Islet precursor cell (in vitro differentiated cells): ENCODE measurements at regions not wholly inside any gene's neighbourhood (a gene's known extent, or its start where the extent isn't known, plus 50 kb on each side); places are given as distances from the start of the nearest gene placed in this dataset.
A peak's percentile ranks its signal among the peaks of the same experiment; 100 is the strongest.

Experiments used
- DNase-seq: peaks from one replicate; pipeline ENCODE4 v3.0.0-alpha.2; 2018

- DNase-seq: no peak
Observed at GRCh38 chr2:45300026-45300750, 290.9 kb upstream of the SIX2 start.

DNA sequence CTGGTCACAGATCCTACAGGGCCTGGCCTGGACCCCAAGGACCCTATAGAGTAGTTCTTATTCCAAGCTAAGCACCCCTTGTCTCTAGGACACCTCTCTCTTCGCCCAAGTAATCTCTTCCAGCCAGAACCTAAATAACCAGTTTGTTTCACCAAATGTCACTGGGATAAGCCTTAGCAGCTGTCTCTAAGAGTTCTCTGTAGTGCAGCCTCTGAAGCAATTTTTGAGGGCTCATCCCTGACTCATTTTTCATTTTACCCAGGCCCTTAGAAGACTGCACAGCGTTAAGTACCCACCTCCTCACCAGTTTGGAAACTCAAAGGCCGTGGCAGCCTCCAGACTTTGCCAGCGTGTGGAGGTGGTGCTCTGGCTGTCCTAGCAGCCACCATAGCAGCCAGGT is 290.1 kb upstream of the SIX2 start:
- DNase-seq: no peak

DNA sequence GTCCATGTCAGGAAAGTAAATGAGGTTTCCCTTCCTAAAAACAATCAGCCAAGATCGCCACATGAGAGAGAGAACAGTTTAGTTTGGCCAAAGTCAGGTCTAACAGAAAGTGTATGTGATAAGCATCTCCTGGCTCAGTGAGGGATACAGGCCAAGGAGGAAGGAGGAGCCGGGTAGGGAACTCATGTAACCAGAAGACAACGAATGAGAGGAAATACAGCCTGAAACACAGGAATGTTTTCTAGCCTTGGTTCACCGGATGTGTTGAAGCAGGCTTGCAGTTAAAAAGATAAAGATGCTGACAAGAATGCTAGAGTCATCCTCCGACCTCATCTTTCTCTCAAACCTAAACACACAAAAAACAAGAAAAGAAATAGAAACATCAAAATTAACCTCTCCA is 283.9 kb upstream of the SIX2 start:
- DNase-seq: no peak

DNA sequence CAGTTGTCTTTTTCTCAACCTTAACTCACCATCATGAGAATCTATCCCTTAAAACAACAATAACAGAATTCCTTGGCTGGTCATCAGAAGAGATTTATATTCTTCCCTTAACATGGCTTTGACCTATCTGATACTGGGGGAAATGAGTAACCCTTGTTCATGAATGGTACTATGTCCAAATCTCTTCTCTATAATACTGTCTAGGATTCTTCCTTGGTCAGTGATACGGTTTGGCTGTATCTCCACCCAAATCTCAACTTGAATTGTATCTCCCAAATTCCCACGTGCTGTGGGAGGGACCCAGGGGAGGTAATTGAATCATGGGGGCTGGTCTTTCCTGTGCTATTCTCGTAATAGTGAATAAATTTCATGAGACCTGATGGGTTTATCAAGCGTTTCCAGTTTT is 282.0 kb upstream of the SIX2 start:
- no peak for DNase-seq

DNA sequence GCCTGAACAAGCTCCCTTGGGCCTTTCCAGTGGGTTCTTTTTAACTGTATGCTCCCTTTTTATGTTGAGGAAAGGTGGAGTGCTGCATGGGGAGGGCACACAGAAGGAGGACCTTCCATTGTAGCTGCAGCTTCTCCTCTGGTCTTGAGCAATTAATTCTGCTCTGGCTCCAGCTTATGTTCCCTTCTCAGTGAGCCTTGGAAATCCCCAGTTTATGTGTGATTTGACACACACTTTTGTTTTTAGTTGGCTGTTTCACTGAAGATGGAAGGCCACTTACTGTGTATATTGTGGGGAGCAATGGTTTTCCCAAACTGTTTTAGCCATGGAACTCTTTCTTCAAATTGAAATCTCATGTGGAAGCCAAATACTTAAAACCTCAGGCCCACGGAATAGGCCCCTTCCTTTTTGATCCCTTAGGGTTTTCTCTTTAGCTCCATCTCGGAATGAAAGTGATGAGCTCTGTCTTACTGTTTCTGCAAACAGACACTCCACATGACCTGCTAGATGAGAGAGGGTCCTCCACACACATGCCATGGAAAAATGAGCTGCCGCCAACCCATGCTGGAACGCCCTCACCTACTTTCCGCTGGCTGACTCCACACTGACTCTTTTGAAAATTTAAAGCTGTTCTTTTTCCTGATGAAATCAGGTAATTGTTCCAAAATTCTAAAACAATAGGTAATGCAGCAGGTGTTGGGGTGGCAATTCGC is 280.9 kb upstream of the SIX2 start:
- DNase-seq: no peak

GRCh38 chr2:45288532-45289417 is 279.5 kb upstream of the SIX2 start:
- no peak for DNase-seq

DNA sequence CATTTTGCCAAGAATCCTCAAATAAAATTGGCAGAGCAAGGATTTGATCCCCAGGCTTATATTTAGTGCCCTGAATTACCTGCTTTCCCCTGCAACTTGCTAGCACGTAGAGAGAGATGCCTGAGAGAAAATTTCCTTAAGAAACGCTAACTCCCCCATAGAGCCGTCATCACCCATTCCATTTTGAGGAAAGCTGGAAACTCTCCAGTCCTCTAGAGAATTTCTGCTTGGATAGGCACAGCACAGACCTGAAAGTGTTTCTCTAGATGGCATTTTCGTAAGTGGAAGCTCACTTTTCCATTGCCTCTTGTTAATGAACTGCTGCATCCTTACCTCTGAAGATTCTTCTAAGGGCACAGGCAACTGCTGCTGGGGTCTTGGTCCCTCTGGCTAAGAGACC is 277.8 kb upstream of the SIX2 start:
- DNase-seq: no peak

DNA sequence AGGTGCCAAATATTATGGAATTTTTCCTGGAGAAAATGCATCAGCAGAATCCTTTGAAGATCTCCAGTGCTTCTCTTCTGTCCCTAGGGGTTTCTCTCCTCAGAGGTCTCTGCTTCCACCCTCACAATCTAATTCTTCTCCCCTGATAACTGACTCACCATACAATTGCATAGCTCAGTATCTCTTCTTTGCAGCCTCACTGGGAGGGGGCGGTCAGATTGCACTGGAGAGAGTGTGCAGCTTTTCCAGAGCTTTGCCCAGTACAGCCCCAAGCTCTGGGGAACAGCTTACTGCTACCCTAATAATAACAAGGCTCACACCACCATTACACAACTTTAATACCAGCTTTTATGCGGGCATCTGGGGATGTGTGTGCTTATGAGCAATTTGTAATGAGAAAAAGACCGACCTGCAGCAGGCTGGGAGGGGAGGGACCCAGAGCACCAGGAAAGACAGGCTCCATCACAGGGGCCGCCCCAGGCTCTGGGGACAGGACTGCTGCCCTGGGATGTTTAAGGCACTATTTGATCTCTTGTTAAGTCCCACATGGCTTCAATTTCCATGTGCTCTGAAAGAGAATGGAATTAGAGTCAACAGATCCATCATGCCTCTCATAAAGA is 276.6 kb upstream of the SIX2 start:
- DNase-seq: no peak

DNA sequence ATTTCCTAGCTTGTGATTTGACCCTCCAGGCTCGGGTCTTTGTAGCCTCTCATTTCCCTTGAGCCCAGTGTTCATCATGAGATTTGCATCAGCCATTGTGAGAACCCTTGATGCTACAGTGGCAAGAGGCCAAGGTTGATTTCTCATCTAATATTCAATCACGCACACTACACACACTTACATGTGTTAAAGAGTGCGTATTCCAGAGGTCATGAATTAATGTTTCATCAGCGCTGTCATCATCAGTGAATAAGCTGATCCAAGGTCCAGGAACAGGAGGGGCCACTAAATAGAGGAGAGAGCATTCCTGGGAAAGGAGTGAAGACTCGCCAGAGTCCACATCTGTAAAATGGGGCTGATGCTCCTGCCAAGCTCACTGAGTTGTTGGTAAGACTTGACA is 276.1 kb upstream of the SIX2 start:
- DNase-seq: no peak

DNA sequence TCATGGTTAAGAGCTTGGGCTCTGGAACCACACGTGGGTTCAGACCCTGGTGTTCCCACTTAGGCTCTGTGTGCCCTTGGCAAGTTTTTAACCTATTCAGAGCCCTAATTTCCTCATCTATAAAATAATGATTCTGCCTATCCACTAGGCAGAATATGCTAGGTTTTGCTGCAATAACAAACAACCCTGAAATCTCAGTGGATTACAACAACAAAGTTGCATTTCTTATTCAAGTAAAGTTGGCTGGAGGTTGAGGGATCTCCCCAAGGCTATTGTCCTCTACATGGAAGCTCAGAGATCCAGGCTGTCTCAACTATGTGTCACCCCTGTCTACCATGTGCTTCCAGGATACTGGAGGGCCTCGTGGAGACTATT is 275.4 kb upstream of the SIX2 start:
- no peak for DNase-seq

DNA sequence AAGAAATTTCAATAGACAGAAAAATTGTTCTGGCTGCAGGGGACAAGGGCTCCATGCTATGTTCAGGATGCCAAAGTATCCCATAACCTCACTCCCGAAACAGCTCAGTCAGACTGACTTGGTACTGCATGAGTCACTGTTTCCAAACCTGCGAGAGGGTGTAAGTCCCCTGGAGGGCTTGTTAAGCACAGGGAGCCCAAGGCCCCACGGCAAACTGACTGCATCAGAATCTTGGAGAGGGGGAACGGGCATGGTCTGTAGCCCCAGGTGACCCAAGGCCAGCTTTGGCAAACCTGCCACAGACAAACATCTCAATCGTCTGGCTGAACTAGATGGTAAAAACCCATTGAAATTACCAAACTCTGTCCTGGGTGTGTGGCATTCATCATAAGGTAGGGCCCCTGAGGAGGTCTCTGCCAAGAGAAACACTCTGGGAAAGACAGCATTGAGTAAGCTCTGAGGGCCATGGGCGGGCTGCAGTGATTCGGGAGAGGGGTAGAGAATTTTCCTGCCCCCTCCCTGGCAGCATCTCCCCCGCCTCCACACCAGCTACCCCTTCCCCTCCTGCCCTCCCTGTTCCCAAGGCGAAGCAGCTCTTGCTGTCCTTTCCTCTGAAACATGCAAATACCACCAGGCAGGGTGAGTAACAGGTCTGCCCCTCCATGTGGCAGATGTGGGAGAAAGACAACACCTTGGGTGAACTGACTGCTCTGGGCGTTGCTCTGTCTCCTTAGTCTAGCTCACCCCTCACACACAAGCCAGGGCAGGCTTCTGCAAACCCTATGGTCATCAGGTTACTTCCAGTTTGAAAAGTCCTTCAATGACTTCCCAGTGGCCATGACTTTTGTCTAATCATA is 274.7 kb upstream of the SIX2 start:
- DNase-seq: peak; percentile 87

GRCh38 chr2:45282646-45283045 is 273.4 kb upstream of the SIX2 start:
- no peak for DNase-seq

GRCh38 chr2:45281311-45281710 is 272.1 kb upstream of the SIX2 start:
- DNase-seq: no peak

DNA sequence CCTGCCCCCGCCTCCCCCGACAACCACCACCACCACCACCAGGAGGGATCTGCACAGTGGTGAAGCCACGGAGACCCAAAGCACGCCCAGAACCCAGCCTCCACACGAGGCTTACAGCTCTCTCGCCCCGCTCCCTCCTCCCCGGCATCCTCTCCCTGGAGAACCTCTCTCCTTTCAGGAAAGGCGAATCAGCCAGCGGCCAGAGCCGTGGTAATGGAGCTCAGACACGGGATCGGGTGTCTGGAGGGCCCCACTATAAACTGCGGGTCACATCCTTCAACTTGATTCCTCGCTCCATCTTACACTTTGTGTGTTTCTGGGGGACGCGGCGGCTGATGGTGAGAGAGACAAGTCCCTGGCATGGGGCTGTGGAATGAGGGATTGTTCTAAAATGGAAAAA is 271.5 kb upstream of the SIX2 start:
- no peak for DNase-seq

DNA sequence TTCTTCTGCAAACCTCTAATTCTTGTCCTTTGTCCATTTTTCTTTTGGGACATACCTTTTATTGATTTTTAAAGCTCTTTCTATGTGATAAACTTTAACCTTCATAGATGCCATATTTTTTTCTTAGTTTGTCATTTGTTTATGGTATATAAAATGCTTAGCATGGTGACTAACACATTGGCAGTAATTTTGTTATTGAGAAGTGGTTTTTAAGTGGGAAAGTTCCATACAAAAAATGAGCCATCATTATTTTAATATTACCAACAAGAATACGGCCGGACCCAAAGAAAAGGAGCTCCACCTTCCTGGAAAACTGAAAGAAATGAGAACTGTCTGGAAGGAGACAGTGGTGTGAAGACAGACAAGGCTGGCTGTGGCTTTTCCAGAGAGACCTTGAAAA is 270.1 kb upstream of the SIX2 start:
- no peak for DNase-seq

- no peak for DNase-seq
Observed at GRCh38 chr2:45278365-45279078, 269.3 kb upstream of the SIX2 start.

DNA sequence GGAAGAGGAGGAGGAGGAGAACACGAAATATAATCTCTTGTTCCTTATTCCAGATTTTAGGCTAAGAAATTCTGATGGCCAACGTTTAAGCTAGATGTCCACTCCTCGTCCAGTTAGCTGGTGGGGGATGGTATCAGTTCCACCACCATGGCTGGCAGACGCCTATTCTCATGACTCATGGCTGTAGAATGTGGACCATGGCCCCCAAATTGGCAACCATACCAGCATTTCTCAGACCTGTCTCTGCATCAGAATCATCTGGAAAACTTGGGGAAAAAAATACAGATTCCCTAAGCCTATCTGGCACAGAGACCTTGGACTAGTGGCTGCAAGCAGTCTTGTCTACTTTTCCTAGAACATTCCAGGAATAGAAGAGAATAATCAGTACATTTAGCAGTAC is 267.7 kb upstream of the SIX2 start:
- no peak for DNase-seq

GRCh38 chr2:45275806-45276205 is 266.6 kb upstream of the SIX2 start:
- no peak for DNase-seq

GRCh38 chr2:45275242-45275805 is 266.1 kb upstream of the SIX2 start:
- DNase-seq: peak; percentile 81

GRCh38 chr2:45274250-45274926 is 265.1 kb upstream of the SIX2 start:
- no peak for DNase-seq
